ENCODE measurements at regions not wholly inside any gene's neighbourhood (a gene's known extent, or its start where the extent isn't known, plus 50 kb on each side); places are given as distances from the start of the nearest gene placed in this dataset.
"Not testable (repeated sequence)": the region's sequence is repeated elsewhere in the genome, so short reads cannot be mapped to it uniquely, and the experiment has no call there.

GRCh38 chr5:60444661-60445360, 255.2 kb downstream of the DEPDC1B start:
- no peak for DNase-seq

GRCh38 chr5:60439552-60439951, 260.4 kb downstream of the DEPDC1B start:
- no peak for DNase-seq

DNA sequence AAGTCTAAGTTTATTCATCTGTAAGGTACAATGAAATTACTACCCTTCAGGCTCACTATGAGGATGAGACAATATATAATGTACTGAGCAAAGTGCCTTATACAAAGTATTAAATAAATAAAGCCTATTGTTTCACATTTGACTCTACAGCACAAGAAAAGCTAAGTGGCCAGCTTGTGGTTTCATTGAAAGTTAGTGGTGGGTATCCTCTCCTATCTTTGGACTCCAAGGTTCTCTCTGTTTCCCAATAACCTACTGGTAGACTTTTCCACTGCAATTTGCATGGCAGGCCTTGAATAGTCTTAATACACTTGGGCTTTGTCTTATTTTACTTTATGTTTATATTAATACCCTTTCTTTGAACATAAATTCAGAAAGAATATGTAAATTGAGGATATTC, 262.7 kb downstream of the DEPDC1B start:
- DNase-seq, result no peak

- DNase-seq, result no peak
Measured at GRCh38 chr5:60436518-60436917, 263.4 kb downstream of the DEPDC1B start.

DNA sequence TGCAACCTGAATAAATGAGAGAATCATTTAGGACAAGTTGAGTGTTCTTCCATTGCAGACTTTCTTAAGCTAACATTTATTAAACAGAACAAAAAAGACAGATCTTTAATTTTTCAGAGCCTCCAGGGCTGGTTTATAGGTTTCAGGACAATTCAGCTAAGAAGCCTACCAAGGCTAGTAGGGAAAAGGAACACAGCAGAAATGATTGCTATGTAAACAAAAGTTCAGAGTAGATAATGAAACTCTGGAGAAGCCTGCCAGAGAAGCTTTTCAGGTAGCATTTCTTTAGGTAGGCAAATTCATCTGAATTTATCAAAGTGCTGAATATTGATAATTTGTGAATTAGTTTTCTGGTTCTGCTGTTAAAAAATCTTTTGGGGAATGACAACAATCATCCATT, 264.2 kb downstream of the DEPDC1B start:
- DNase-seq, result no peak

- DNase-seq, result not testable (repeated sequence)
Measured at GRCh38 chr5:60426189-60426588, 273.8 kb downstream of the DEPDC1B start.

- not testable (repeated sequence) for DNase-seq
Measured at GRCh38 chr5:60420773-60421172, 279.2 kb downstream of the DEPDC1B start.

DNA sequence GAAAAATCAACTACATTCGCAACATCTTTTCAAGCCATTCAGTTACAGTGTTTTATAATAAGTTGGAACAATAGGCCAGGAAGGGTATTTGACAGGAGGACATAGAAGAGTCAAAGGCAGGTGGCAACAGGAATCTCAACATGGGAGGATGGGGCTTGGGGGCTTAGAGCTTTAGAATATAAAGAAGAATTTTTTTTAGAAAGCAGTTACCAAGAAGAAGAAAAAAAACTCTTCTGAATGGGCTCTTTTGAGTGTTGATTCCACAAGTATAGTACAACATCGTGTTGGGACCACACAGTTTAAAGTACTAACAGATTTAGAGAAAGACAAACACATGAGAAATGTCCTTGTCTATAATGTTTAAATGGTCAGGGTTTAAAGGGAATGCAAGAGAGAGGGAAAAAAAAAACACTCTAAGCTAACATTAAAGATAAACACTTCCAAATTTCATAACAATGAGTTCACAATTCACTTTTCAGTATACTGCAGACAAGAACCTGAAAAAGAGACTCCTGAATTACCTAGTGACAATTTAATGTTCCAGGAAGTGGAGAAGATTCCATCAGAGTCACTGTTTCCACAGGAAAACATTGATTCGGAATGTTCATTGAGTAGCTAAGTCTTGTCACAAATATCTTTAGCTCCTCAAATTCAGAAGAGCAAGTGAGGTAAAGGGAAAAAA, 282.3 kb downstream of the DEPDC1B start:
- no peak for DNase-seq

- no peak for DNase-seq
Measured at GRCh38 chr5:60415443-60415842, 284.5 kb downstream of the DEPDC1B start.

- no peak for DNase-seq
Measured at GRCh38 chr5:60410427-60410826, 289.5 kb downstream of the DEPDC1B start.

- no peak for DNase-seq
Measured at GRCh38 chr5:60404171-60404570, 295.8 kb downstream of the DEPDC1B start.

GRCh38 chr5:60403343-60404006, 296.5 kb downstream of the DEPDC1B start:
- DNase-seq, result no peak

GRCh38 chr5:60402161-60402785, 297.7 kb downstream of the DEPDC1B start:
- DNase-seq, result no peak

DNA sequence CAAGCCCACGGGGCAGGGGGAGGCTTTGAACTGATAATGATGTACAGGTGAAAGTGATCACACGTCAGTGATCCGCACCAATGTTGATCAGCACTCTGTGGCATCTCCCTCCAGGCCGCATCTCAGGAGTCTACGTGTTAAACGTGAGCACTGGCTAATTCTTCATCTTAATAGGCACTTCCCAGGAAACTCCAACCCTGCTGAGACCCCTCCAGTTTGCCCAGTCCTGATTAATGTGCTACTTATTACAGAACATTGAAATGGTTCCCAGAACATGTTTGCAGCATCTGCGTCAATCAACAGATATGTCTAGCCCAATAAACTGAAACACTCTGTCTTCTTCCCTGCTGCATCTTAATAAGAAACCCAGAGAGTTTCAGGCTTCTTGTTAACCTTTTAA, 298.4 kb downstream of the DEPDC1B start:
- no peak for DNase-seq

- DNase-seq, result no peak
Measured at GRCh38 chr5:60399507-60399906, 300.5 kb downstream of the DEPDC1B start.

GRCh38 chr5:60395712-60396329, 304.1 kb downstream of the DEPDC1B start:
- no peak for DNase-seq

- DNase-seq, result no peak
Measured at GRCh38 chr5:60387051-60387440, 312.9 kb downstream of the DEPDC1B start.

DNA sequence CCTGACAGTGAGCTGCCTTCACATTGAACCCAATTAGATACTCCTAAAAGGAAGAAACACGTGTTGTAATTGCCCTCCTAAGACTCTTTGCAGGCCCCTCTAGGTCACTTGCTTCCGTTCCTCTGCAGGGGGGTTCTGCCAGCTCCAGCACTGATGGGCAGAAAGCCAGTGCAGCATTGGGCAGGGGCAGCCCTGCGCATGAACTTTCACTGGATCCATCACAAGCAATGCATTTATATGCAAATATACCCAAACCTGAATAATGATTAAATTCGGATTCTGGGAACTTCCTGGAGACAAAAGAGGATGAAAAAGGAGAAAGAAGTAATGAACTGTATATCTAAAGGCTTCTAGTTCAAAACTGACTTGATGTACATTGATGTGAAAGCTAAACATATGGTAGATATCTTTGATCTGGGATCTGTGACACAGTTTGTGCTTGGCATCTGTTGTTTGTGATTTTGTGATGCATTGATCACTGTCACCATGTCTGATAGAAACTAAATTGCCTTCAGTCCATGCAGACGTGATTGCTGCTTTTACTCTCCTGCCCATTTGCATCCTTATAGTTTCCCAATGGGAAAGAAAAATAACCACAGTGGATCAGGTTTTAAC, 313.4 kb downstream of the DEPDC1B start:
- no peak for DNase-seq

GRCh38 chr5:60382716-60383115, 317.2 kb downstream of the DEPDC1B start:
- DNase-seq, result peak; percentile 14 to 28

DNA sequence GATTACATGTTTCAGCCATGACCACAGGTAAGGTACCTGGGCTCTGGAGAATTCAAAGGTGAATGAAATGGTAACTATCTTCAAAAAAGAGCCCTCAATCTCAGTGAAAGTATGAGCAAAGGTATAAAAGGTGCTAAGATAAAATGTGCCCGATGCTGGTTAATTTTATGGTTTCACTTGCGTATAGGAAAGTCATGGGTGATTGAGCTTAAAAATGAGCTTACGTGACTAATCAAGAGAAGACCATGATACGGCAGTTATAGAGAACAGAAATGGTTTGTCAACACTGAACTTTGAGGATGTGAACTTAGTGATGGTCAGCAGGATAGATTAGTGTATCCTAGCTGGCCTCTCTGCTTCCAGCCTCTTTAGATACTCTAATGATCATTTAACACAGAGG, 320.1 kb downstream of the DEPDC1B start:
- DNase-seq, result no peak

GRCh38 chr5:60377826-60378225, 322.1 kb downstream of the DEPDC1B start:
- no peak for DNase-seq

DNA sequence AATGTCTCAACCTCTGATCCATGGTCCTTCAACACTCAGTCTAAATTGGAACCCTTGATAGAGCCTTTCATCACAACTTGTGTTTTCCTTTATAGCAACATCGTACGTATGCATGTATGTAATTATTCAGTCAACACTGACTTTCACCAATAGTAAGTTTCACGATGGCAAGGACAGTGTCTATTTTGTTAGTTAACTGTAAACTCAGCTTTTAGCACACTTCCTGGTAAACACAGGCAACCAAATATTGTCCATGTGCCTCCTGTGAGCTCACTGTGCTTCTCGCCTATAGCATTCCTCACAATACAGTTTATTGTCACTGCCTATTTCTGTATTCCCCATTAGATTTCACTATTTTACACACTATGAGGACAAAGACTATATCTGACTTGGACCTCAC, 323.1 kb downstream of the DEPDC1B start:
- no peak for DNase-seq

All from right lung (tissue), 2 donors.